MM.1S (cell line): ENCODE measurements at regions not wholly inside any gene's neighbourhood (a gene's known extent, or its start where the extent isn't known, plus 50 kb on each side); places are given as distances from the start of the nearest gene placed in this dataset.

Experiments used
- CTCF ChIP-seq: fragments of 300-600 bp; sonication (generic); IDR thresholded peaks from 2 replicates; pipeline ENCODE4 v1.5.1; 2016; ENCODE audit warnings: antibody characterized with exemption, low read length, mixed read lengths
- EZH2 ChIP-seq: fragments of 300-600 bp; sonication (generic); optimal IDR thresholded peaks from 2 replicates; pipeline ENCODE3; 2017; ENCODE audit warnings: low read depth, mild to moderate bottlenecking, antibody characterized with exemption, low read length, mixed read lengths

- TF ChIP-seq EZH2 (no peak), CTCF (no peak)
These were observed 71.1 kb downstream of the ZNF641 start for GRCh38 chr12:48279601-48280000.
